HUES48 (cell line): ENCODE measurements at regions not wholly inside any gene's neighbourhood (a gene's known extent, or its start where the extent isn't known, plus 50 kb on each side); places are given as distances from the start of the nearest gene placed in this dataset.

Experiments
- H3K27ac ChIP-seq: one replicate; pipeline ENCODE4 v1.7.0; 2013; ENCODE audit warnings: low read depth, low read length, inconsistent platforms
- H3K27me3 ChIP-seq: 2 replicates; pipeline ENCODE4 v1.6.1; 2013; ENCODE audit warnings: mild to moderate bottlenecking, low read length; ENCODE audit not compliant: control insufficient read depth, insufficient read depth
- H3K36me3 ChIP-seq: 2 replicates; pipeline ENCODE4 v1.6.1; 2013; ENCODE audit warnings: low read length; ENCODE audit not compliant: control insufficient read depth, insufficient read depth
- H3K4me1 ChIP-seq: 2 replicates; pipeline ENCODE4 v1.6.1; 2013; ENCODE audit warnings: mild to moderate bottlenecking, low read length; ENCODE audit not compliant: control insufficient read depth, insufficient read depth
- H3K4me3 ChIP-seq: 2 replicates; pipeline ENCODE4 v1.5.1; 2013; ENCODE audit warnings: mild to moderate bottlenecking, low read depth, low read length
- H3K9ac ChIP-seq: 2 replicates; pipeline ENCODE4 v1.6.1; 2013; ENCODE audit warnings: mild to moderate bottlenecking, low read depth, low read length, moderate library complexity
- H3K9me3 ChIP-seq: 2 replicates; pipeline ENCODE4 v1.6.1; 2013; ENCODE audit warnings: low read length; ENCODE audit not compliant: control insufficient read depth, insufficient read depth

GRCh38 chr1:101290922-101291561 is 54.2 kb downstream of the S1PR1 start:
- H3K27me3 ChIP-seq, result no peaks in the 10 kb centered on the region
- no peak overlapping the region for H3K27ac ChIP-seq
- no peaks in the 10 kb centered on the region for H3K9me3 ChIP-seq
- H3K4me3 ChIP-seq, result no peak overlapping the region
- no peaks in the 10 kb centered on the region for H3K36me3 ChIP-seq
- H3K9ac ChIP-seq, result no peak overlapping the region
- H3K4me1 ChIP-seq, result peaks cover 9% of the 10 kb centered on the region; the same call in 1 of the 2 replicates

GRCh38 chr1:101291562-101292380 is 55.0 kb downstream of the S1PR1 start:
- no peak overlapping the region for H3K27ac ChIP-seq

GRCh38 chr1:101293461-101294051 is 56.7 kb downstream of the S1PR1 start:
- H3K4me1 ChIP-seq, result peaks cover 9% of the 10 kb centered on the region; the same call in 1 of the 2 replicates
- H3K9me3 ChIP-seq, result no peaks in the 10 kb centered on the region
- H3K9ac ChIP-seq, result no peak overlapping the region
- H3K36me3 ChIP-seq, result no peaks in the 10 kb centered on the region
- no peak overlapping the region for H3K4me3 ChIP-seq
- H3K27me3 ChIP-seq, result no peaks in the 10 kb centered on the region
- no peak overlapping the region for H3K27ac ChIP-seq

More at GRCh38 chr1:101291562-101292380, 55.0 kb downstream of the S1PR1 start:
- no peaks in the 10 kb centered on the region for H3K9me3 ChIP-seq
- H3K9ac ChIP-seq, result no peak overlapping the region
- no peaks in the 10 kb centered on the region for H3K27me3 ChIP-seq
- H3K36me3 ChIP-seq, result no peaks in the 10 kb centered on the region
- peaks cover 9% of the 10 kb centered on the region; the same call in 1 of the 2 replicates for H3K4me1 ChIP-seq
- H3K4me3 ChIP-seq, result no peak overlapping the region

- Histone ChIP-seq H3K9ac (no peak overlapping the region), H3K9me3 (no peaks in the 10 kb centered on the region), H3K27me3 (no peaks in the 10 kb centered on the region), H3K4me1 (peaks cover 9% of the 10 kb centered on the region; the same call in 1 of the 2 replicates), H3K36me3 (no peaks in the 10 kb centered on the region), H3K27ac (no peak overlapping the region), H3K4me3 (no peak overlapping the region)
Observed at GRCh38 chr1:101295209-101295608, 58.4 kb downstream of the S1PR1 start.

- H3K27me3 ChIP-seq, result no peaks in the 10 kb centered on the region
- H3K4me1 ChIP-seq, result no peaks in the 10 kb centered on the region
- no peak overlapping the region for H3K4me3 ChIP-seq
- no peaks in the 10 kb centered on the region for H3K36me3 ChIP-seq
- H3K9me3 ChIP-seq, result no peaks in the 10 kb centered on the region
- no peak overlapping the region for H3K9ac ChIP-seq
- no peak overlapping the region for H3K27ac ChIP-seq
Observed at GRCh38 chr1:101298663-101299062, 61.8 kb downstream of the S1PR1 start.

- Histone ChIP-seq H3K27me3 (no peaks in the 10 kb centered on the region), H3K4me3 (no peak overlapping the region), H3K9ac (no peak overlapping the region), H3K4me1 (no peaks in the 10 kb centered on the region), H3K9me3 (no peaks in the 10 kb centered on the region), H3K36me3 (no peaks in the 10 kb centered on the region), H3K27ac (no peak overlapping the region)
Observed at GRCh38 chr1:101299141-101299540, 62.3 kb downstream of the S1PR1 start.

GRCh38 chr1:101299710-101300109 is 62.9 kb downstream of the S1PR1 start:
- H3K27ac ChIP-seq, result no peak overlapping the region
- no peaks in the 10 kb centered on the region for H3K9me3 ChIP-seq
- H3K27me3 ChIP-seq, result no peaks in the 10 kb centered on the region
- H3K4me3 ChIP-seq, result no peak overlapping the region
- no peak overlapping the region for H3K9ac ChIP-seq
- no peaks in the 10 kb centered on the region for H3K36me3 ChIP-seq
- H3K4me1 ChIP-seq, result no peaks in the 10 kb centered on the region

GRCh38 chr1:101300916-101301315 is 64.1 kb downstream of the S1PR1 start:
- no peaks in the 10 kb centered on the region for H3K27me3 ChIP-seq
- H3K9me3 ChIP-seq, result no peaks in the 10 kb centered on the region
- no peaks in the 10 kb centered on the region for H3K36me3 ChIP-seq
- H3K4me1 ChIP-seq, result no peaks in the 10 kb centered on the region
- no peak overlapping the region for H3K4me3 ChIP-seq
- no peak overlapping the region for H3K9ac ChIP-seq
- H3K27ac ChIP-seq, result no peak overlapping the region

- no peak overlapping the region for H3K27ac ChIP-seq
- H3K4me1 ChIP-seq, result no peaks in the 10 kb centered on the region
- H3K9me3 ChIP-seq, result no peaks in the 10 kb centered on the region
- H3K9ac ChIP-seq, result no peak overlapping the region
- H3K27me3 ChIP-seq, result no peaks in the 10 kb centered on the region
- H3K36me3 ChIP-seq, result no peaks in the 10 kb centered on the region
- H3K4me3 ChIP-seq, result no peak overlapping the region
Observed at GRCh38 chr1:101301446-101302057, 64.7 kb downstream of the S1PR1 start.

- Histone ChIP-seq H3K27ac (no peak overlapping the region), H3K4me1 (no peaks in the 10 kb centered on the region), H3K9me3 (no peaks in the 10 kb centered on the region), H3K9ac (no peak overlapping the region), H3K4me3 (no peak overlapping the region), H3K36me3 (no peaks in the 10 kb centered on the region), H3K27me3 (no peaks in the 10 kb centered on the region)
Observed at GRCh38 chr1:101302831-101303511, 66.2 kb downstream of the S1PR1 start.
